Erythroblast (primary cell): ENCODE measurements at regions not wholly inside any gene's neighbourhood (a gene's known extent, or its start where the extent isn't known, plus 50 kb on each side); places are given as distances from the start of the nearest gene placed in this dataset.
"Not testable (repeated sequence)": the region's sequence is repeated elsewhere in the genome, so short reads cannot be mapped to it uniquely, and the experiment has no call there.

Source experiments
- DNase-seq, 2 experiments: peaks; one replicate each; lab custom pipeline; 2025; lab: John Stamatoyannopoulos, UW
- GATA1 ChIP-seq: IDR thresholded peaks from 2 replicates; pipeline ENCODE4 v1.6.1; 2011; ENCODE audit warnings: low read depth, mild to moderate bottlenecking, control low read depth, low read length, moderate library complexity
- POLR2A ChIP-seq: IDR thresholded peaks from 2 replicates; pipeline ENCODE4 v1.6.1; 2011; ENCODE audit warnings: mild to moderate bottlenecking, low read length

DNA sequence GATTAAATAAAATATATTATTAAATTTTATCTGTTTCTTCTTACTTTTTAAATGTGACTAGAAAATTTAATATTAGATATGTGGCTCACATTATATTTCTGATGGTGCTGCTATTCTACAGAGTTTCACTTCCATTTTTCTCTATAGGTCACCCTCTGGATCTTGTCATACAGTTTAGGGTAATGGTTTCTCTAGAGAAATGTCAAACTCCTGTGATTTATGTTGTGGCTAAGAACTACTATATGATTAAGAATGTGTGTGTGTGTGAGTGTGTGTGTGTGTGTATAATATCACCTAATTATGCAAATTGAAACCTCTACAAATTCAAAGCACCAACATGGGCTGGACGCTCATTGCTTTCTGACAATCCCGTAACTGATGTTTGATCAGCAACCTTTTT, 325.9 kb downstream of the ADAMTS20 start:
- no peak for TF ChIP-seq POLR2A
- TF ChIP-seq GATA1: no peak
- no peak for DNase-seq

DNA sequence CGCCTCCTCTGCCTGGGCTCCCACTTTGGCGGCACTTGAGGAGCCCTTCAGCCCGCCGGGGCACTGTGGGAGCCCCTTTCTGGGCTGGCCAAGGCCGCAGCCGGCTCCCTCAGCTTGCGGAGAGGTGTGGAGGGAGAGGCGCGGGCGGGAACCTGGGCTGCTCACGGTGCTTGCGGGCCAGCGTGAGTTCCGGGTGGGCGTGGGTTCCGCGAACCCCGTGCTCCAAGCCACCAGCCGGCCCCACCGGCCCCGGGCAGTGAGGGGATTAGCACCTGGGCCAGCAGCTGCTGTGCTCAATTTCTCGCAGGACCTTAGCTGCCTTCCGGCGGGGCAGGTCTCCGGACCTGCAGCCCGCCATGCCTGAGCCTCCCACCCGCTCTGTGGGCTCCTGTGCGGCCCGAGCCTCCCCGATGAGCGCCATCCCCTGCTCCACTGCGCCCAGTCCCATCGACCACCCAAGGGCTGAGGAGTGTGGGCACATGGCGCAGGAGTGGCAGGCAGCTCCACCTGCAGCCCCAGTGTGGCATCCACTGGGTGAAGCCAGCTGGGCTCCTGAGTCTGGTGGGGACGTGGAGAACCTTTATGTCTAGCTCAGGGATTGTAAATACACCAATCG, 327.7 kb downstream of the ADAMTS20 start:
- not testable (repeated sequence) for DNase-seq

- no peak for DNase-seq
- TF ChIP-seq POLR2A (no peak), GATA1 (no peak)
Observed at GRCh38 chr12:43222796-43223195, 329.2 kb downstream of the ADAMTS20 start.

DNA sequence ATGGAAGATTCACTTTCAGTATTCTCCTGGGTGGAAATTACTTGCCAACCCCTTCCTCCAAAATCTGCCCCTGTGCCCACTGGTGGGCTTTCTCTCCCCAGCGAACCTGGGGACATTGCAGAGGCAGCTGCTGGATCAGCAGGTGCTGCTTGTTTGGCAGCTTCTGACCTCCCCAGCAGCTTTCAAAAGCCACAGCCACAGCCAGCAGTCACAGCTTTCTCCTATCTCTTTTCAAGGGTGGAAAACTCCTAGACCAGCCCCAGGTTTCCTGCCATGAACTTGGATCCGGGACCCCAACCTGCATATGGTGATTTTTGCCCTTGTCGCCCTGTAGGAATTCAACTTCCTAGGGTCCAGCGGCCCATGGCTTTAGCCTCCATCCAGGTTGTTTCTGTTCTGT, 330.8 kb downstream of the ADAMTS20 start:
- no peak for TF ChIP-seq GATA1
- TF ChIP-seq POLR2A: no peak

DNA sequence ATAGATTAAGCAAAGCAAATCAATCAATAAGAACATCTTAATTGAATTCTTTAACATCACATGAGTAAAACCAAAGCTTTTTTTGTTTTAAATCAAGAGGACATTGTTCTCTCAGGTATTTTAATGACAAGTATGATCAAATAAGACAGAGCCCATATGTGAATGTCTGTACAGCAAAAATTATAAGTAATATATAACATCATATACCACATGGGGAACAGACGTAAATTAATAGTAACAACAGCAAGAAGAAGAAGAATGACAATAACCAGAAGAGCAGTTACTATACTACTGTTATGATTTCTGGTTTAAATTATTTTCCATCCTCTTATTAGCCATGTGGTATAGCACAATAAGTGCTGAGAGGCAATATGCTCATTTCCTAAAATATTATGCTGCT, 335.5 kb downstream of the ADAMTS20 start:
- TF ChIP-seq POLR2A (no peak), GATA1 (no peak)
- no peak for DNase-seq

More for the DNA sequence above, 330.8 kb downstream of the ADAMTS20 start:
- DNase-seq: no peak

- no peak for TF ChIP-seq POLR2A
- TF ChIP-seq GATA1: no peak
- DNase-seq: no peak
Observed at GRCh38 chr12:43214166-43214565, 337.8 kb downstream of the ADAMTS20 start.

DNA sequence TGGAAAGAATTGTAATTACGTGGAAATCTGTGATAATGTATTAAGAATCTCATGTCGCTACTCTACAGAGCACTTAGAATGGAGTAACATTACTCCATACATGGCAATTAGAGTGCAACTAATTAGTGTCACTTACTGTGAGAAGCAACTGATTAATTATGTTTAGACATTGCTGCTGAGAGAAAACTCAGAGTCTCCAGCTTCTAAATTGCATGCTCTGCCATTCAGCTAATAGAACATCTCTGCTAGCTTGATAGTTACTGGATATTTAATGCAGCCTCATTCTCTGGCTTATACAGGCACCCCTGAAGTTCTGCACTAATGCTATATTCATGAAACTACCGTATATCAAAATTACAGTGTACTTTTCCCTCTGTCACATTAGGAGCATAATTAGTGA, 338.4 kb downstream of the ADAMTS20 start:
- no peak for DNase-seq
- TF ChIP-seq GATA1 (no peak), POLR2A (no peak)

DNA sequence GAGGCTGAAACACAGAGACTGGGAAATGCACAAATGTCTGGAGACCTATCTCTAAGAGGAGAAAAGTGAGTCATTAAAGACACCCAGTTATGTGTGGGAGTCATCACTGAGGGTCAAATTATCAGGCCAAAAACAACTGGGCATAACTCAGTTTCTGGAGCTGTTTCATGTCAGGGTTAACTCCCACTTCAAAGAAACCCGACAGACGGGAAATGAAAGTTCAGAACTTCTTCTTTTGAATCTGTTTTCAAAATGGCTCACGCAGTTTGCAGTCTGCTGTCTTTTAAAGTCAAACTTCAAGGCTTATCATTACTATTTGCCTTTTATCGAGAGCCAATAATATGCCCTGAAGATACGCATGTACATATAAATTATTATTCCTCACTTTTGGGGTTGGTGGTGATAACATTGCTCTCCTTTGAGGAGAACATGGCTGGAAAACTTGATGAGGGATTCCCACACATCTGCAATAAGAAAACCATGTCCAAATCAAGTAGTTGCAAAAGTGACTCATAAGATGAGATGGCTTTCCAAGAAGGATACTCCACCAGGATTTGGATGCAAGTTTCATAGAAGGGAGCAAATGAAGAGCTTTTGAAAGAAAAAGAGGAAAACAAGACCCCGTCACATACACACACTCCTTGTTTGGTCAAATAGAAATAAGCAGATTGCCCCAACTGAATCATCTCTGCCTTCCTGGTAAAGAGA, 341.4 kb downstream of the ADAMTS20 start:
- TF ChIP-seq GATA1: no peak
- no peak for TF ChIP-seq POLR2A
- DNase-seq: no peak

GRCh38 chr12:43208627-43209026, 343.4 kb downstream of the ADAMTS20 start:
- DNase-seq: no peak

GRCh38 chr12:43208221-43208620, 343.8 kb downstream of the ADAMTS20 start:
- TF ChIP-seq POLR2A (no peak), GATA1 (no peak)
- DNase-seq: no peak

More at GRCh38 chr12:43208627-43209026, 343.4 kb downstream of the ADAMTS20 start:
- TF ChIP-seq POLR2A (no peak), GATA1 (no peak)

DNA sequence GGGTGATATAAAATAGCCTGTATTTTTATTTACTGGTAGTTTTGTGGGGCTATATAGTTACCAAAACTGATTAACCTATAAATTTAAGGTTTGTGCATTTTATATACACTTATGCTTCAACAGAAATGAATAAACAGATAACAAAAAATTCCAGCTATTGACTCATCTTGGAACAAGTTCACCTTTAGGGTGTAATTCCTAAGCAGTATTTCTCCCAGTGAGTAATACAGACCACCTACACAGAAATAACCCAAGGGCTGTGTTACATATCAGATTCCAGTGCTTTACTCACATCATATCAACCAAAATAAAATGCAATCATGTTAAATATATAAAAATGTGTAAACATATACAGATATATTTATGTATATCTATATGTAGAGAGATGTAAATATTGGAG, 345.6 kb downstream of the ADAMTS20 start:
- no peak for TF ChIP-seq POLR2A
- no peak for TF ChIP-seq GATA1
- no peak for DNase-seq

DNA sequence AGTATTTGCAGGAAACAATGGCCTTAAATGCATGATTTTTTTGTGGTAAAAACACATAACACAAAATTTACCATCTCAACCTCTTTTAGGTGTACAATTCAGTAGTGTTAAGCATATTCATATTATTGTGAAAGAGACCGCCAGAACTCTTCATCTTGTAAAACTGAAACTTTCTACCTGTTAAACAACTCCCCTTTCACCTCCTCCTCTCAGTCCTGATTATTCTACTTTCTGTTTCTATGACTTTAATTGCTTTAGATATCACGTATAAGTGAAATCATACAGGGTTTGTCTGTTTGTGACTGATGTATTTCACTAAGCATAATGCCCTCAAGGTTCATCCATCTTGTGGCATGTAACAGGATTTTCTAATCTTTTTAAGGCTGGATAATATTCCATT, 353.4 kb downstream of the ADAMTS20 start:
- no peak for TF ChIP-seq POLR2A
- no peak for TF ChIP-seq GATA1

DNA sequence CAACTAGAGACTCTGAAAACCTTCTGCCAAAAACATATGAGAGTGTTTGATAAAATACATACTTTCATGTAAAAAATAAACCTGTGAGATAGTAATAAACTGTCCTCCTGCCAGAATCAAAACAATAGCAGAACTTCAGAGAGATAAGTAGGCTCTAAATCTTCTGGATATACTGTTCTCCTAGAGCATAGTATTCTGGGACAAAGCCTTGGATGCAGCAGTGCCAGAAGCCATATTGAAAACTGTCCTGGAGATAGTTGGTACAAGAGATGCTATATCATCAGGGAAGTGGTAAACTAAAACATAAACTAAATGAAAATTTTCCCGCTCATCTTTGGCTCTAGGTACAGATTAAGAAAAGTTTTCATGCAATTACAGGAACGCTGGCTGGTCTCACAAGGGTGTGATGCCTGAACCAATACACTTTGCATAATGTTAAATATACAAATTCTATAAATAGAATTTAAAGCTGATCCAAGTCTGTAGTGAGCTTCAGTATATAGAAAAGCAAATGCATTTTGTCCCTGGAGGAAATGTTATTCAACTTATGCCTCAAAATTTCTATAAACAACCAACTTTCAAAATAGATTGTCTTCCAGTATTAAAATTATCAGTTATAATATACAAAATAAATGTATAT, 355.6 kb downstream of the ADAMTS20 start:
- TF ChIP-seq GATA1 (no peak), POLR2A (no peak)
- no peak for DNase-seq

More for the DNA sequence above, 353.4 kb downstream of the ADAMTS20 start:
- no peak for DNase-seq

GRCh38 chr12:43193096-43193495, 358.9 kb downstream of the ADAMTS20 start:
- DNase-seq: not testable (repeated sequence)

DNA sequence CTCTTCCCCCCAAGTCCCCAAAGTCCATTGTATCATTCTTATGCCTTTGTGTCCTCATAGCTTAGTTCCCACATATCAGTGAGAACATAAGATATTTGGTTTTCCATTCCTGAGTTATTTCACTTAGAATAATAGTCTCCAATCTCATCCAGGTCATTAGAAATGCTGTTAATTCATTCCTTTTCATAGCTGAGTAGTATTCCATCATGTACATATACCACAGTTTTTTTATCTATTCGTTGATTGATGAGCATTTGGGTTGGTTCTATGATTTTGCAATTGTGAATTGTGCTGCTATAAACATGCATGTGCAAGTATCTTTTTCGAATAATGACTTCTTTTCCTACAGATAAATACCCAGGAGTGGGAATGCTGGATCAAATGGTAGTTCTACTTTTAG, 359.6 kb downstream of the ADAMTS20 start:
- DNase-seq: not testable (repeated sequence)
